ENCODE measurements at regions not wholly inside any gene's neighbourhood (a gene's known extent, or its start where the extent isn't known, plus 50 kb on each side); places are given as distances from the start of the nearest gene placed in this dataset.

DNA sequence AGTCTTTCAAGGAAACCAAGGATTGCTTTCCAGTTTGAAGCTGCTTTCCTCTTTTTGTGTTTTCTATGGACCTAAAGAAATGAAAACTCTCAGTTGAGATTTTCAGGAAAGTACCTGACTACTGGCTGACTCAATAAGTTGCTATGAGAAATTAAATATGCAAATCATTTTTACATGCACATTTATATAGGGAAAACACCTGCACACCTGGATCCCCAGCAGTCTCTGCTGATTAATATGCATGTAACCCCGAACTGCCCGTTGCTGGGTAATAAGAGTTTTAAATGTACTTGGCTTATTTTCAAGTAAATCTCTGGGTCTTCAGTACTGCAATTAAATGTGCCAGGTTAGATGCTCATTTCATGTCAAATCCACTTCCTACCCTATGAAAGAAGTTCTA is 77.2 kb downstream of the KBTBD8 start:
- Mint-ChIP-seq H3K27me3 (ENCODE audit: insufficient read depth) (peaks cover 11% of the 10 kb centered on the region), H3K4me3 (no peak overlapping the region), H3K9me3 (peaks cover 3% of the 10 kb centered on the region), H3K36me3 (ENCODE audit: low read depth) (no peaks in the 10 kb centered on the region), H3K27ac (no peak overlapping the region), H3K4me1 (no peaks in the 10 kb centered on the region)
- Histone ChIP-seq H3K4me1 (ENCODE audit: control insufficient read depth, insufficient read depth, low read length) (no peaks in the 10 kb centered on the region), H3K27ac (ENCODE audit: low read depth, low read length) (no peak overlapping the region), H3K9me3 (ENCODE audit: control insufficient read depth, low read length) (peaks cover 5% of the 10 kb centered on the region), H3K27me3 (ENCODE audit: control insufficient read depth, insufficient read depth, low read length, poor library complexity, severe bottlenecking) (no peaks in the 10 kb centered on the region), H3K36me3 (ENCODE audit: control insufficient read depth, insufficient read depth, low read length) (no peaks in the 10 kb centered on the region), H3K9ac (ENCODE audit: extremely low read depth, low read length, poor library complexity, severe bottlenecking) (no peak overlapping the region), H3K4me3 (ENCODE audit: low read length) (no peak overlapping the region)
- TF ChIP-seq, protein P1, sequence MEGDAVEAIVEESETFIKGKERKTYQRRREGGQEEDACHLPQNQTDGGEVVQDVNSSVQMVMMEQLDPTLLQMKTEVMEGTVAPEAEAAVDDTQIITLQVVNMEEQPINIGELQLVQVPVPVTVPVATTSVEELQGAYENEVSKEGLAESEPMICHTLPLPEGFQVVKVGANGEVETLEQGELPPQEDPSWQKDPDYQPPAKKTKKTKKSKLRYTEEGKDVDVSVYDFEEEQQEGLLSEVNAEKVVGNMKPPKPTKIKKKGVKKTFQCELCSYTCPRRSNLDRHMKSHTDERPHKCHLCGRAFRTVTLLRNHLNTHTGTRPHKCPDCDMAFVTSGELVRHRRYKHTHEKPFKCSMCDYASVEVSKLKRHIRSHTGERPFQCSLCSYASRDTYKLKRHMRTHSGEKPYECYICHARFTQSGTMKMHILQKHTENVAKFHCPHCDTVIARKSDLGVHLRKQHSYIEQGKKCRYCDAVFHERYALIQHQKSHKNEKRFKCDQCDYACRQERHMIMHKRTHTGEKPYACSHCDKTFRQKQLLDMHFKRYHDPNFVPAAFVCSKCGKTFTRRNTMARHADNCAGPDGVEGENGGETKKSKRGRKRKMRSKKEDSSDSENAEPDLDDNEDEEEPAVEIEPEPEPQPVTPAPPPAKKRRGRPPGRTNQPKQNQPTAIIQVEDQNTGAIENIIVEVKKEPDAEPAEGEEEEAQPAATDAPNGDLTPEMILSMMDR (conservative IDR thresholded peaks at IDR 0.05) = no peak
- 98 to 100% methylated on average over 2 of the region's 2 CpGs for WGBS, 2 experiments (ENCODE audit: insufficient coverage in 1 of 2, insufficient read length in 1 of 2)
- DNase-seq = no peak

DNA sequence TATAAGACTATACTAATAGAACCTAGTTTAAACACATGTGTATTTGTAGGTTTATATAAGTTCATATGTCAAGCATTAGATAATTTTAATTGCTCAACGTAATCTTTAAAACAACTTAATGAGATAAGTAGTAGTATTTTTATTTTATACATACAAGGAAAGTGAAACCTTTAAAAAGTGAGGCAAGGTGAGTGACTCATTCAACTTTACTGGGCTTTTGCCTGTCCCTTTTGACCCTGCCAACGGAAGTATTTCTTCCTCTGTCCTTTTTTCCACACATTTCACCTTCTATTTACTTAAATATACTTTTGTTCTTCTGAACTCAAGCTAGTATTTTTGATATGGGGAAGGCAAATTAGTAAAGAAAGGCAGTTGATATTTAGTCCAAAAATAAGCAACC is 78.5 kb downstream of the KBTBD8 start:
- DNase-seq = no peak
- no peak overlapping the region for H3K27ac ChIP-seq (ENCODE audit: low read depth, low read length)
- Mint-ChIP-seq H3K4me1 (no peaks in the 10 kb centered on the region), H3K36me3 (ENCODE audit: low read depth) (no peaks in the 10 kb centered on the region), H3K27ac (no peak overlapping the region), H3K27me3 (ENCODE audit: insufficient read depth) (peaks cover 12% of the 10 kb centered on the region), H3K9me3 (peaks cover 3% of the 10 kb centered on the region), H3K4me3 (no peak overlapping the region)
- H3K9me3 ChIP-seq (ENCODE audit: control insufficient read depth, low read length) = peaks cover 5% of the 10 kb centered on the region
- H3K36me3 ChIP-seq (ENCODE audit: control insufficient read depth, insufficient read depth, low read length) = no peaks in the 10 kb centered on the region
- no peaks in the 10 kb centered on the region for H3K4me1 ChIP-seq (ENCODE audit: control insufficient read depth, insufficient read depth, low read length)
- 94% methylated on average over 1 of the region's 2 CpGs; no CpG with 5 or more reads in 1 of the 2 experiments for WGBS, 2 experiments (ENCODE audit: insufficient coverage in 1 of 2, insufficient read length in 1 of 2)
- TF ChIP-seq, protein P1 (conservative IDR thresholded peaks at IDR 0.05) = no peak
- no peak overlapping the region for H3K4me3 ChIP-seq (ENCODE audit: low read length)
- H3K27me3 ChIP-seq (ENCODE audit: control insufficient read depth, insufficient read depth, low read length, poor library complexity, severe bottlenecking) = no peaks in the 10 kb centered on the region
- H3K9ac ChIP-seq (ENCODE audit: extremely low read depth, low read length, poor library complexity, severe bottlenecking) = no peak overlapping the region

DNA sequence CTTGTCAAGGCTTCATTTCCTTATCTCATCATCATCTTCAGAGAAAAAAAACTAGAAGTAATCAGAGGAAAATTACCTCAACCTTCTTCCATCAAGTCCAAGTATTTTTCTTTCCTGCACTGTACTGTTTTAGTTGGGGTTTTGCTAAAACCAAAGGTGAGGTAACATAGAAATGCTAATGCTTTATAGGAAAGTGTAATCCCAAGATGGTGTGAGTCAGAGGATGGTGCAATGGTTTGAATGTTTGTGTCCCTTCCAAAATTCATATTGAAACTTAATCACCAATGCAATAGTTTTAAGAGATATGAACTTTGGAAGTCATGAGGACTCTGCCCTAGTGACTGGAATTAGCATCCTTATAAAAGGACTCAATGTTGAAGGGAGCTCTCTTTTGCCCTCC is 79.5 kb downstream of the KBTBD8 start:
- Histone ChIP-seq H3K9me3 (ENCODE audit: control insufficient read depth, low read length) (peaks cover 2% of the 10 kb centered on the region), H3K9ac (ENCODE audit: extremely low read depth, low read length, poor library complexity, severe bottlenecking) (no peak overlapping the region), H3K4me3 (ENCODE audit: low read length) (no peak overlapping the region), H3K4me1 (ENCODE audit: control insufficient read depth, insufficient read depth, low read length) (no peaks in the 10 kb centered on the region), H3K36me3 (ENCODE audit: control insufficient read depth, insufficient read depth, low read length) (no peaks in the 10 kb centered on the region), H3K27me3 (ENCODE audit: control insufficient read depth, insufficient read depth, low read length, poor library complexity, severe bottlenecking) (no peaks in the 10 kb centered on the region), H3K27ac (ENCODE audit: low read depth, low read length) (no peak overlapping the region)
- no peak for DNase-seq
- Mint-ChIP-seq H3K27ac (no peak overlapping the region), H3K9me3 (peaks cover 3% of the 10 kb centered on the region), H3K27me3 (ENCODE audit: insufficient read depth) (peaks cover 19% of the 10 kb centered on the region), H3K4me1 (no peaks in the 10 kb centered on the region), H3K4me3 (no peak overlapping the region), H3K36me3 (ENCODE audit: low read depth) (no peaks in the 10 kb centered on the region)
- TF ChIP-seq, protein P1 (conservative IDR thresholded peaks at IDR 0.05) = no peak
